ENCODE measurements at regions not wholly inside any gene's neighbourhood (a gene's known extent, or its start where the extent isn't known, plus 50 kb on each side); places are given as distances from the start of the nearest gene placed in this dataset.
"Not testable (repeated sequence)": the region's sequence is repeated elsewhere in the genome, so short reads cannot be mapped to it uniquely, and the experiment has no call there.

DNA sequence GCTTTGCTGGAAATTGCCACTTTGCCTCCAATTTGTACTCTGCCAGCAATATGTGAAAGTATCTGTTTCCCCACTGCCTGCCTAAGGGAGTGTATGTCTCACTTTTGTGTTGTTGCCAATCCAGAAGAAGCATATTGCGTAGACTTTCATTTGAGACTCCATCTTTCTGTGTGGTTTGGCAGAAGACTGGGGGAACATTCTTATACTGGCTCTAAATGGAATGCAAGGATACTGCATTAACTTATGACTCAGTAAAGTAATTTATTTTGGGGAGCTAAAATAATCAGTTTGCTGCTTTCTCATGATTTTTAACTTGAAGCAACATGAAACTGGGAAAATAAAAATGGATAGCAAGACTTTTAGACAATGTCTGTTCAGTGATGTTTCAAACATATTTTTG is 107.7 kb upstream of the TMPRSS2 start:
- peaks cover 11% of the 10 kb centered on the region for H3K4me1 ChIP-seq (ENCODE audit: insufficient read depth, low read length)
- no peak overlapping the region for H2AFZ ChIP-seq (ENCODE audit: low read depth, low read length)
- no peaks in the 10 kb centered on the region for H3K36me3 ChIP-seq (ENCODE audit: insufficient read depth, low read length)
- H3K27me3 ChIP-seq (ENCODE audit: insufficient read depth, low read length), result peaks cover 4% of the 10 kb centered on the region
- H3K4me3 ChIP-seq (ENCODE audit: low read length), result no peak overlapping the region
- no peaks in the 10 kb centered on the region for H3K9me3 ChIP-seq (ENCODE audit: low read length)

DNA sequence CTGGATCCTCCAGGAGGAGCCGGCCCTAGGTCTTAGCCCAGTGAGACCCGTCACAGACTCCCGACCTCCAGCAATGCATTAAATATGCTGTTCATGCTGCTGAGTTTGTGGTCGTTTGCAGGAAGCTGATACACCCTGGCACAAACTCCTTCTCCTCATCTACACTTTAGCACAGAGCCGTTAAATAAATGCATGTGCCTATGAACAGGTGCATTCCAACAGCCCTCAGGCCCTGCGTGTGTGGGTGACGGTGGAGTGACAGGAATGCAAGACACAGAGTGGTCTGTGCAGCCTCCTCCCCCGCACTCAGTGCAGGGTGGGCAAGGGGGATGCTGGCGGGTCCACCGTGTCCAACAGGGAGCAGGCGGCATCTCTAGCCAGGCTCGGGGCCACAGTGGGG is 106.6 kb upstream of the TMPRSS2 start:
- Histone ChIP-seq H3K36me3 (ENCODE audit: insufficient read depth, low read length) (no peaks in the 10 kb centered on the region), H3K4me3 (ENCODE audit: low read length) (no peak overlapping the region), H3K4me1 (ENCODE audit: insufficient read depth, low read length) (peaks cover 11% of the 10 kb centered on the region), H2AFZ (ENCODE audit: low read depth, low read length) (no peak overlapping the region), H3K9me3 (ENCODE audit: low read length) (no peaks in the 10 kb centered on the region), H3K27me3 (ENCODE audit: insufficient read depth, low read length) (no peaks in the 10 kb centered on the region)

DNA sequence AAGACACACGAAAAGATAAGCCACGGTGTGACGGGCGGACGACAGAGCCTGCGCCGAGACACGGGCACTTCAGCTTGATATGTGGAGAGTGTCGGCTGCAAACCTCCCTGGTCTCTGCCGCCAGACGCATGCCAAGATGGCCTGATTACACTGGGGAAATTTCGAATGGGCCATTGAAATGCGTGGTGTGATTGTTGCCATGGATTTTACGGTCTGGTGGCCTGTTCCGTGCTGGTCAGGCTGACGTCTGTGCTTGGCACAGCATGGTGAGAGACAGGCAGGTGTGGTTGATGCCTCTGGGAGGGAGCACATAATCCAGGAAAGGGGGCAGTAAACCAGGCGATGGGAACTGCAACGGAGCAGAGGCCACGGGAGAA is 105.6 kb upstream of the TMPRSS2 start:
- no peak overlapping the region for H3K4me3 ChIP-seq (ENCODE audit: low read length)
- H3K36me3 ChIP-seq (ENCODE audit: insufficient read depth, low read length), result no peaks in the 10 kb centered on the region
- no peaks in the 10 kb centered on the region for H3K27me3 ChIP-seq (ENCODE audit: insufficient read depth, low read length)
- no peaks in the 10 kb centered on the region for H3K9me3 ChIP-seq (ENCODE audit: low read length)
- peaks cover 11% of the 10 kb centered on the region for H3K4me1 ChIP-seq (ENCODE audit: insufficient read depth, low read length)
- H2AFZ ChIP-seq (ENCODE audit: low read depth, low read length), result no peak overlapping the region

DNA sequence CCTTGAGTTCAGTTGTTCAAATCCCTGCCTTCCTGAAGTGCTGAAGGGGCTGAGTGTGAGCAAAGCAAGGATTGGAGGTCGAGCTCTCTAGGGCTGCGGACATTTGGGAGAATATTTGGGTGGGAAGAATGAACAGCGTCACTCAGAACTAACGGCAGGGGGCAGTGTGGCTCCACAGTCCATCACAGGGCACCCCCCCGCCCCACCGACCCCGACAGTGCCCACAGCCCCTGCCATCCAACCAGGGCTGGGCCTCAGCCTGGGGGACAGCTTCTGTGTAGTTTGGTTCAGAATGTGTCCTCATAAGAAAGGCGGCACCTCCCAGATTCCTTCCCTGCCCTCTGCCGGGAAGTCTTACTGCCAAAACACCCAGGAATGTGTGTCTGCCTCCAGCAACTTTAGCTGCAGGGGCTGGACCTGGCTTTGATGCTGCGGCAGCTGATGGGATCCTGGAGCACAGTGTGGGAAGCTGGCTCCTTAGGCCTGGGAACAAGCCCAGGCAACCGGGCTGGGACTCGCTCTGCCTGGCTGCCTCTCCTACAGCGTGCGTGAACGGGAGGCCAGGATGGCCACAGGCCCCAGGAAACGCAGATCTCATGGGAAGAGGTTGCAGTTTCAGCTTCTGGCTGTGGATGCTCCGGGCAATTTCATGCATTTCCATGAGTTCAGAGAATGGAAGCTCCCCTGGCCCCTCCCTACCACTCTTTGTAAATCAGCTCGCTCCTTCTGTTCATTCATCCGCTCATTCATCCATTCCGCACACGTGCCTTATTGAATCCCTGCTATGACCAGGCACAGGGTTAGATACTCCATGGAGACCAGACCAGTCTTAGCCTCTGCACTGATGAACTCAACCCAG is 104.9 kb upstream of the TMPRSS2 start:
- Histone ChIP-seq H3K27me3 (ENCODE audit: insufficient read depth, low read length) (no peaks in the 10 kb centered on the region), H3K4me3 (ENCODE audit: low read length) (no peak overlapping the region), H2AFZ (ENCODE audit: low read depth, low read length) (no peak overlapping the region), H3K36me3 (ENCODE audit: insufficient read depth, low read length) (no peaks in the 10 kb centered on the region), H3K9me3 (ENCODE audit: low read length) (no peaks in the 10 kb centered on the region), H3K4me1 (ENCODE audit: insufficient read depth, low read length) (peaks cover 11% of the 10 kb centered on the region)

DNA sequence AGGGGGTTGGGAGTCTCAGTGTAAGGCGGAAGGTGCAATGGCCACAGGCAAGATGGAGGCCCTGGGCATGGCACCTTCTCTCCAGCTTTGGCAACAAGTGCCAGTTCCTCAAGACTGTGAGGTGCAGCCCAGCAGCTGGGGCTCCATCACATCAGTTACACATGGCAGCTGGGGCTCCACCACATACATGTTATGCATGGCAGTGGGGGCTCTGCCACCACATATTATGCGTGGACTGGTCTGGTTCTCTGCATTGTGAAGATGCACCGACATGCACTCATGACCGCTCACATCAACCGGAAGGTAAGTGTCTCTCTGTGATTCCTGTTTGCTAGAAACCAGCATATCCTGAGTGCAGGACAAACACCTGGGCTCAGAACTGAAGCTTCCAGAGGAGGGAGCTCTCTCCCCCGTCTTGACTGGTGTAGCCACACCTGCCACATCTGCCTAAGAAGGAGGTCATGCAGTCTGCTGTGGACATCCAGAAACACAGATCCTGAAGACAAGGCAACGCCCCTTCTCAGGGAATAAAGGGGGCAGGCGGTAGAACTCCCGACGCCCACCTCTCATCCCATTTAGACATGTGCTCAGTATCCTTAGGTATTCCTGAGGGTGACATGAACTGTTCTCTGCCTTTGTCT is 104.1 kb upstream of the TMPRSS2 start:
- Histone ChIP-seq H3K4me3 (ENCODE audit: low read length) (no peak overlapping the region), H2AFZ (ENCODE audit: low read depth, low read length) (no peak overlapping the region), H3K36me3 (ENCODE audit: insufficient read depth, low read length) (no peaks in the 10 kb centered on the region), H3K9me3 (ENCODE audit: low read length) (no peaks in the 10 kb centered on the region), H3K27me3 (ENCODE audit: insufficient read depth, low read length) (no peaks in the 10 kb centered on the region), H3K4me1 (ENCODE audit: insufficient read depth, low read length) (peaks cover 11% of the 10 kb centered on the region)

DNA sequence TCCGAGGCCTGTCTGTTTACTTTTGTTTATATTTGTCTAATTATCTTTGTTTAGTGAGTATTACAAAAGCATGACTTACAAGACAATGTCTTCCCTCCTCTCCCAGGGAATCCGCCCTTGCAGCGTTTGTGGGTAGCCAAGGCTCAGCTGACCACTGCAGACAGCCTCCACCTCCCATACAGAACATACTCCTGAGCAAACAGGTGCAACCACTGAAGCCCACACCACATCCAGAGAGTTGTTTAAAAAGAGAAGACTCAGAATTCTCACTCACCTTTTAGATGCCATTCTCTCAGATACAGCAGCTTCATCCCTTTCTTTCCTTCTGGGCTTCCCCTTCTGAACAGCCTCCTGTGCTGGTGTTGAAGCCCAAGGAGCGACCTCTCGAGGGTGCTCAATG is 103.5 kb upstream of the TMPRSS2 start:
- no peak overlapping the region for H3K4me3 ChIP-seq (ENCODE audit: low read length)
- no peak overlapping the region for H2AFZ ChIP-seq (ENCODE audit: low read depth, low read length)
- H3K9me3 ChIP-seq (ENCODE audit: low read length), result no peaks in the 10 kb centered on the region
- no peaks in the 10 kb centered on the region for H3K36me3 ChIP-seq (ENCODE audit: insufficient read depth, low read length)
- H3K4me1 ChIP-seq (ENCODE audit: insufficient read depth, low read length), result peaks cover 11% of the 10 kb centered on the region
- H3K27me3 ChIP-seq (ENCODE audit: insufficient read depth, low read length), result peaks cover 3% of the 10 kb centered on the region

DNA sequence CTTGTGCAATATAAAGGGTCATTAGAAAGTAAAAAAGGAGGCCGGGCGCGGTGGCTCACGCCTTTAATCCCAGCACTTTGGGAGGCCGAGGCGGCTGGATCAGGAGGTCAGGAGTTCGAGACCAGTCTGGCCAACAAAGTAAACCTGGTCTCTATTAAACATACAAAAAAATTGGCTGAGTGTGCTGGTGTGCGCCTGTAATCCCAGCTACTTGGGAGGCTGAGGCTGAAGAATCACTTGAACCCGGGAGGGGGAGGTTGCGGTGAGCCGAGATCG is 102.8 kb upstream of the TMPRSS2 start:
- H2AFZ ChIP-seq (ENCODE audit: low read depth, low read length); H3K27me3 ChIP-seq (ENCODE audit: insufficient read depth, low read length): not testable (repeated sequence)

DNA sequence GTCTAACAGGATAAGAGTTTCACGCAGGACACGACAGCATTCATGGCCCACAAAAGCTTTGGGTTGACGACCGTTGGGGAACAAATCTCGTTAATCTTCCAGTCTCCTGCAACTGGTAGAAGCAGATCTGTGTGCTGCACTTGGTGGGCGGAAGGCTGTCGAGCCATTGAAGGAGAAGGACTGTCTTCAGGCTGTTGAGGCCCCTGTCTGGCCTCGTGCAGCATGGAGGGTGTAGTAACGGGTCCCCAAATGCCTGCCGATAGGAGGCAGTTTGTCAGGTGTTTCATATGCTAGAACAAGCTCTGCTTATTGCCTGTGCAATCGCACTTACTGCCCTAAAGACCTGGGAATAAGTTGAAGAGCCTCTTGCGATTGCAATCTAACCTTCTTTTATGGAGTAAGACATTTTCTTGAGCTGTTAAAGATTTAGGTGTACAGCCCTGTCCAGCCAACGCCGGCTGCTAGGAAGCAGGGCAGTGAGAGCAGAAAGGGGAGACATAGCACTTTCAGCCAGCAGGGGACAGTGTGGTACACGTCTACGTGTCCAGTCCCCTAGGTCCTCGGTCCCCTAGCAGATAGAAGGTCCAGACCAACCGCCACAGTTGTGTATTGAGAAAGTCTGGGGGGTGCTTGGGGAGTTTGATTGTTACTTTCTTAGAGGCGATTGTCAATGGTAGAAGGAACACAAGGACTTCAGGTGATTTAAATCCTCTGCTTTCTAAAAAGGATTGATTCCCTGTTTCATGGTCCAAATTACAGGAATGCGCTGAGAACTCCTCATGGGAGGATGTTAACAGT is 102.3 kb upstream of the TMPRSS2 start:
- no peak overlapping the region for H2AFZ ChIP-seq (ENCODE audit: low read depth, low read length)
- no peaks in the 10 kb centered on the region for H3K9me3 ChIP-seq (ENCODE audit: low read length)
- no peak overlapping the region for H3K4me3 ChIP-seq (ENCODE audit: low read length)
- H3K4me1 ChIP-seq (ENCODE audit: insufficient read depth, low read length), result peaks cover 11% of the 10 kb centered on the region
- no peaks in the 10 kb centered on the region for H3K36me3 ChIP-seq (ENCODE audit: insufficient read depth, low read length)
- peaks cover 3% of the 10 kb centered on the region for H3K27me3 ChIP-seq (ENCODE audit: insufficient read depth, low read length)

More for the DNA sequence above, 102.8 kb upstream of the TMPRSS2 start:
- not testable (repeated sequence) for H3K36me3 ChIP-seq (ENCODE audit: insufficient read depth, low read length); H3K4me3 ChIP-seq (ENCODE audit: low read length); H3K9me3 ChIP-seq (ENCODE audit: low read length)
- peaks cover 11% of the 10 kb centered on the region for H3K4me1 ChIP-seq (ENCODE audit: insufficient read depth, low read length)

DNA sequence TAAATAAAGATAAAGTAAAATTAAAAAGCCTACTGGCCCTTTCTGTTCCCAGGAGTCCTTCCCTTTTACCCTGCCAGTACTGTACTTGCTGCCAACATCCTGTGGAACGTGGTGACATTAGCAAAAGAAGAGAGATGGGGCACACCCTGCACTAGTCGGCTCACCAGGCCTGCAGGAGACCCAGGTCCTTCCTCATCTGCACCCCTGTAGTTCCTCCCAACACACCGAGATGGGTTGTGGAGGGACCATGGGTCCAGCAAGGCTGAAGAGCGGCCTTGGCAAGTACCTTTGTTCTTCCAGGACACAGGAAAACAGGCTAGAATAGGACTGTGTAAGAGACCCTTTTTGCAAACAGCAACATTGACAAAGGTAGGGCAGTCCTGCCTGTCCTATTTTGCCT is 98.7 kb upstream of the TMPRSS2 start:
- peaks cover 3% of the 10 kb centered on the region for H3K27me3 ChIP-seq (ENCODE audit: insufficient read depth, low read length)
- no peaks in the 10 kb centered on the region for H3K9me3 ChIP-seq (ENCODE audit: low read length)
- H3K36me3 ChIP-seq (ENCODE audit: insufficient read depth, low read length), result no peaks in the 10 kb centered on the region
- H3K4me3 ChIP-seq (ENCODE audit: low read length), result no peak overlapping the region
- H3K4me1 ChIP-seq (ENCODE audit: insufficient read depth, low read length), result no peaks in the 10 kb centered on the region
- H2AFZ ChIP-seq (ENCODE audit: low read depth, low read length), result no peak overlapping the region

DNA sequence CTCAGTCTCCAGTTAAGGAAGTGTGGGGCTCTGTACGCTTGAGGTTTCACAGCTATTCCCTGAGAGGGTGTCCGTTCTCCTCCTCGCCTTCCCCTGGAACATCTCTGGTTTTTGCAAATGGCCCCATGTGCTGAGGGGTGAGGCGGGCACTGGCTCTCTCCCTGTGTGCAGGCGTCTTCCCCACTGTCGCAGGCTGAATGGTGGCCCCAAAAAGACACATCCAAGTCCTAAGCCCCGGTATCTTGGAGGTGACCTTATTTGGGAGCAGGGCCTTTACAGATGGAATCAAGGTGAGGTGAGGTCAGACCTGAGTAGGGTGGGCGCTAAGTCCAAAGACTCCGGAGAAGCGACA is 98.0 kb upstream of the TMPRSS2 start:
- Histone ChIP-seq H2AFZ (ENCODE audit: low read depth, low read length) (no peak overlapping the region), H3K36me3 (ENCODE audit: insufficient read depth, low read length) (no peaks in the 10 kb centered on the region), H3K4me1 (ENCODE audit: insufficient read depth, low read length) (no peaks in the 10 kb centered on the region), H3K9me3 (ENCODE audit: low read length) (no peaks in the 10 kb centered on the region), H3K27me3 (ENCODE audit: insufficient read depth, low read length) (peaks cover 3% of the 10 kb centered on the region), H3K4me3 (ENCODE audit: low read length) (no peak overlapping the region)

DNA sequence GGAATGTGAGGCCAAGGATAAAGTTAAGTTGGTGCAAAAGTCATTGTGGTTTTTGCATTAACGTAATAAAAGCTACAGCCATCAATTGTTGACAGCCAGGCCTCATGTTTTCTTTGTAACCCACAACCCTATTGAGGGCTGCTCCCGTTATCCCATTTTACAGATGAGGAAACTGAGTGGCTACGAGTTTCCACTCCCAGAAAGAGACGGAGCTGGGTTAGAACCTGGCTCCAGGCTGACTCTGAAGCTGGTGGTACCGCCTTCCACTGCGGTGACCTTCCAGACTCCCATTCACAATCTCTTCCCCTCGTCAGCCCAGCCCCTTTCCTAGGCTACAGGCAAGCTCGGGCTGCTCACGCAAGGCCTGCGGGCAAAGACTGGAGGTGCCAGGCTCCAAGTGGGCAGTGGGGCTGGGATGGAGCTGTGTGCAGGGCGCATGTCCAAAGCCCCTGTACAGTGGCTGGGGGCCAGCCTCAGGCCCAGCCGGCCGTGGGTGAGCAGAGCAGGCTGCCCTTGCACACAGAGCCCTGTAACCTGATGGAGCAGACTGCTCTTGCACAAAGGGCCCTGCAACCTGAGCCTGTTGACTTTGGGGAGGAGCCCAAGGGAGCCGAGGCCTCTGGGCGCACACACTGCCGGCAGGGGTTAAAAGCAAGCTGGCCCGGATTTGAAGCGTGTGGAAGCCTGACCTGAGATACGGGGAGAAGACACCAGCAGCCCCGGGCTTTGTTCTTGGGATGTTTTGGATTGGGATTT is 97.4 kb upstream of the TMPRSS2 start:
- Histone ChIP-seq H3K27me3 (ENCODE audit: insufficient read depth, low read length) (peaks cover 3% of the 10 kb centered on the region), H2AFZ (ENCODE audit: low read depth, low read length) (no peak overlapping the region), H3K36me3 (ENCODE audit: insufficient read depth, low read length) (no peaks in the 10 kb centered on the region), H3K4me1 (ENCODE audit: insufficient read depth, low read length) (no peaks in the 10 kb centered on the region), H3K9me3 (ENCODE audit: low read length) (no peaks in the 10 kb centered on the region), H3K4me3 (ENCODE audit: low read length) (no peak overlapping the region)

DNA sequence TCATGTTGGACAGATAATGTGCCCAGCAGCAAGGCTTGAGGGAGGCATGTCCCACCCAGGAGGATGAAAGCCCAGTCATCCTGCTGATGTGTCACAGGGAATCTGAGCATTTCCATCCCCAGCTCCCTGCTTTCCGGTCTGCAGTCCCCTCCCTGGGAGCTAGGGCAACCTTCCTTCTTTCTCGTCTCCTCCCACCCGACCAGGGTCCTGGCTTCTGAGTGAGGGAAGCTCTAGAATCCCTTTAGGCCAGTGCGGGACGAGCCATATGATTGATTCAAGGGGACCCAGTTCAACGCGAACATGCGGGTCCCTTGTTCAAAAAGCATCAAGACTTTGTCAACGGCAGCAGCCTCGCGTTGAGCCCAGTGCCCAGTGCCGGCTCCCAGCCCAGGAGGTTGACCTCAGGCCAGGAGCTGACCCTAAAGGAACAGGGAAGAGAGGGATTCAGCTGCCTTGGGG is 96.7 kb upstream of the TMPRSS2 start:
- H3K9me3 ChIP-seq (ENCODE audit: low read length), result no peaks in the 10 kb centered on the region
- H3K4me3 ChIP-seq (ENCODE audit: low read length), result no peak overlapping the region
- H3K36me3 ChIP-seq (ENCODE audit: insufficient read depth, low read length), result no peaks in the 10 kb centered on the region
- no peak overlapping the region for H2AFZ ChIP-seq (ENCODE audit: low read depth, low read length)
- peaks cover 3% of the 10 kb centered on the region for H3K27me3 ChIP-seq (ENCODE audit: insufficient read depth, low read length)
- no peaks in the 10 kb centered on the region for H3K4me1 ChIP-seq (ENCODE audit: insufficient read depth, low read length)

DNA sequence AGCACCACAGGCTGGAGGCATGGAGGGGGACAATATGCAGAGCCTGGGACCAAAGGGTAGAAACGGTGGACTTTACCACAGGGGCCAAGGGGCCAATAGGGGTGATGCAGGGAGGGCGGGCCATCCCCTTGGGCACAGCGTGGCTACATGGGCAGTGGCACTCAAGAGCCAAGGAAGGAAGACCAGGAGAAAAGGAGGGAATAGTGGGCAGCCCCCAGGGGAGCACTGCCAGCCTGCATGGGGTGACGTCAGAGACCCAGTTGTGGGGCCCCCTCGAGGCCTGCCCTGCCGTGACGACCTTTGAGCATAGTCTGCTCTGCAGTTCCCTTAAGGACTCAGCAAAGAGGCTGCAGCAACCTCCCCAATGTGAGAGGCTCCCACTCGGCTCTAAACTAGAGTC is 95.5 kb upstream of the TMPRSS2 start:
- H3K4me1 ChIP-seq (ENCODE audit: insufficient read depth, low read length), result no peaks in the 10 kb centered on the region
- H2AFZ ChIP-seq (ENCODE audit: low read depth, low read length), result no peak overlapping the region
- H3K36me3 ChIP-seq (ENCODE audit: insufficient read depth, low read length), result no peaks in the 10 kb centered on the region
- H3K27me3 ChIP-seq (ENCODE audit: insufficient read depth, low read length), result peaks cover 3% of the 10 kb centered on the region
- no peak overlapping the region for H3K4me3 ChIP-seq (ENCODE audit: low read length)
- H3K9me3 ChIP-seq (ENCODE audit: low read length), result no peaks in the 10 kb centered on the region
